Ascending aorta (tissue), 2 donors: ENCODE measurements at regions not wholly inside any gene's neighbourhood (a gene's known extent, or its start where the extent isn't known, plus 50 kb on each side); places are given as distances from the start of the nearest gene placed in this dataset.

Source experiments
- DNase-seq, 2 donors: peaks; one replicate each; pipeline ENCODE4 v3.0.0-alpha.2; 2019; ENCODE audit warnings: low spot score in 2 of 2
- H3K27ac ChIP-seq, 2 donors: fragments of 200-600 bp; sonication (generic); one replicate each; pipeline ENCODE4 v1.5.1; 2016 to 2017; ENCODE audit warnings: mild to moderate bottlenecking in 1 of 2
- H3K27me3 ChIP-seq: fragments of 200-600 bp; sonication (generic); one replicate; pipeline ENCODE4 v1.5.1; 2017
- H3K36me3 ChIP-seq, 2 donors: fragments of 200-600 bp; sonication (generic); one replicate each; pipeline ENCODE4 v1.5.1; 2016
- H3K4me1 ChIP-seq, 2 donors: fragments of 200-600 bp; sonication (generic); one replicate each; pipeline ENCODE4 v1.5.1; 2016 to 2017; ENCODE audit warnings: mild to moderate bottlenecking in 1 of 2
- H3K4me3 ChIP-seq, 2 donors: fragments of 200-600 bp; sonication (generic); one replicate each; pipeline ENCODE4 v1.5.1; 2016 to 2017; ENCODE audit warnings: mild to moderate bottlenecking in 1 of 2
- H3K9me3 ChIP-seq, 2 donors: fragments of 200-600 bp; sonication (generic); one replicate each; pipeline ENCODE4 v1.5.1; 2016
- intact Hi-C: fragments of 100-400 bp; cut with DNase I; formaldehyde crosslinking; loops from one replicate; pipeline ENCODE4 v1.15.1; 2023
- TF ChIP-seq, protein P1 (sequence below), 3 experiments: fragments of 200-600 bp in 2 of 3; fragments of 450-650 bp in 1 of 3; sonication (generic) in 2 of 3; IDR thresholded peaks; one replicate each; pipeline ENCODE4 v1.5.1; 2016 to 2019; ENCODE audit warnings: antibody characterized with exemption in 3 of 3, mild to moderate bottlenecking in 1 of 3, moderate library complexity in 1 of 3

GRCh38 chr5:6856653-6857052 is 143.4 kb downstream of the TENT4A start:
- H3K4me1 ChIP-seq, result no peaks in the 10 kb centered on the region
- no peak overlapping the region for H3K27ac ChIP-seq
- no peak for DNase-seq
- no peak overlapping the region for H3K4me3 ChIP-seq
- TF ChIP-seq, protein P1, sequence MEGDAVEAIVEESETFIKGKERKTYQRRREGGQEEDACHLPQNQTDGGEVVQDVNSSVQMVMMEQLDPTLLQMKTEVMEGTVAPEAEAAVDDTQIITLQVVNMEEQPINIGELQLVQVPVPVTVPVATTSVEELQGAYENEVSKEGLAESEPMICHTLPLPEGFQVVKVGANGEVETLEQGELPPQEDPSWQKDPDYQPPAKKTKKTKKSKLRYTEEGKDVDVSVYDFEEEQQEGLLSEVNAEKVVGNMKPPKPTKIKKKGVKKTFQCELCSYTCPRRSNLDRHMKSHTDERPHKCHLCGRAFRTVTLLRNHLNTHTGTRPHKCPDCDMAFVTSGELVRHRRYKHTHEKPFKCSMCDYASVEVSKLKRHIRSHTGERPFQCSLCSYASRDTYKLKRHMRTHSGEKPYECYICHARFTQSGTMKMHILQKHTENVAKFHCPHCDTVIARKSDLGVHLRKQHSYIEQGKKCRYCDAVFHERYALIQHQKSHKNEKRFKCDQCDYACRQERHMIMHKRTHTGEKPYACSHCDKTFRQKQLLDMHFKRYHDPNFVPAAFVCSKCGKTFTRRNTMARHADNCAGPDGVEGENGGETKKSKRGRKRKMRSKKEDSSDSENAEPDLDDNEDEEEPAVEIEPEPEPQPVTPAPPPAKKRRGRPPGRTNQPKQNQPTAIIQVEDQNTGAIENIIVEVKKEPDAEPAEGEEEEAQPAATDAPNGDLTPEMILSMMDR (IDR thresholded peaks at IDR 0.05), result no peak
- H3K9me3 ChIP-seq, result peaks cover 0 to 8% of the 10 kb centered on the region in 2 donors
- H3K27me3 ChIP-seq, result no peaks in the 10 kb centered on the region
- intact Hi-C loops, result no loop called here
- no peaks in the 10 kb centered on the region for H3K36me3 ChIP-seq

DNA sequence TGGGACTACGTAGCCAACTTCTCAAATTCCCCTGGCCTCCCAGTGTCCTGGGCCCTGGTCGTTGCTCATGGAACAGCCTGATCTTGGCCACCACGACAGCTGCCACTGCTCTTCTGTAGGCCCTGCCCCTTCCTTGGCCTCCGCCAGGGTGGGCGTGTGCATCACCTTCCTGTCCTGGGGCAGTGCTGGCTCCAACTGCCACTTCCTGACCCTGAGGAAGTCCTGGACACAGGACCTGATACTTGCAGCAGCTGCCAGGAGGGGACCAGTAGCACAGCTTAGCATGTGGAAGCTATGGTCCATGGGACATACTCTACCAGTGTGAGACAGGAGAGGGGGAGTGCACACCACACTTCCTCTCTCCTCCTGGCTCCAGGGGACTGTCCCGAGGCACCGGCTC is 145.2 kb downstream of the TENT4A start:
- Histone ChIP-seq H3K27ac (no peak overlapping the region), H3K36me3 (no peaks in the 10 kb centered on the region), H3K27me3 (no peaks in the 10 kb centered on the region), H3K9me3 (peaks cover 0 to 11% of the 10 kb centered on the region in 2 donors), H3K4me1 (no peaks in the 10 kb centered on the region), H3K4me3 (no peak overlapping the region)
- TF ChIP-seq, protein P1 (IDR thresholded peaks at IDR 0.05), result no peak
- intact Hi-C loops, result no loop called here
- DNase-seq, result no peak

- no peak overlapping the region for H3K27ac ChIP-seq
Measured at GRCh38 chr5:6859023-6859422, 145.8 kb downstream of the TENT4A start.

DNA sequence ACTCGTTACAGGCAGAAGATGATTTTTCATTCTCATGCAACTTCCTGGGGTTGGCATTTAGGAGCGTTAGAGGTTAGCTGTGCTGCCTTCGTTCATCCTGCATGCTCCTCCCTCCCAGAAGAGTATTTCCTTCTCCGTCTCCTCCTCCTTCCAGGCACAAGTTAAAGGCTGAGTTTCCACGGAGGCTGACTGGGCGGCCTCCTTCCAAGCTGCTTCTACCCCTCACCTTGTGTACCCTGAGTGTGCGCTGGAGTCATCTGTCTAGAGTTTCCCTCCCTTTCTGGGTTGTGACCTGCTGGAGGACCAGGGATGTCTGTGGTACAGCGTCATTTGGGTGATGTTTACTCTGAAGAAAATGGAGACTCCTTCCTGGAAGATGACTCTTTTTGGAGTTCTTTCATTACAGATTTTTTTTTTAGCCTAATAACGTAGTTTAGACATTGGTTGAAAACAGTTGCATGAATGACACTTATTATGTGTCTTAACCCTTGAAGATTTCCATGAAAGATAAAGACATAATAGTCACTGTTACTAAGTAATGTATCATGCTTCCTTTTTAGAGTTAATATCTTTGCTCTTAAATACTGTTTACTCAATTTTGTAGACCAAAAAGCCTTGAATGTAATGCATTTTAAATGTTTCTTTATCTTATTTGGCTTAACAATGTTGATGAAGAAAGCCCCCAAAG is 146.9 kb downstream of the TENT4A start:
- H3K27me3 ChIP-seq, result no peaks in the 10 kb centered on the region
- no peak for DNase-seq
- H3K27ac ChIP-seq, result no peak overlapping the region
- H3K9me3 ChIP-seq, result peaks cover 0 to 7% of the 10 kb centered on the region in 2 donors
- no peaks in the 10 kb centered on the region for H3K36me3 ChIP-seq
- intact Hi-C loops, result no loop called here
- TF ChIP-seq, protein P1 (IDR thresholded peaks at IDR 0.05), result no peak
- no peaks in the 10 kb centered on the region for H3K4me1 ChIP-seq
- H3K4me3 ChIP-seq, result no peak overlapping the region

More at GRCh38 chr5:6859023-6859422, 145.8 kb downstream of the TENT4A start:
- Histone ChIP-seq H3K9me3 (peaks cover 0 to 10% of the 10 kb centered on the region in 2 donors), H3K36me3 (no peaks in the 10 kb centered on the region), H3K27me3 (no peaks in the 10 kb centered on the region), H3K4me3 (no peak overlapping the region), H3K4me1 (no peaks in the 10 kb centered on the region)
- TF ChIP-seq, protein P1 (IDR thresholded peaks at IDR 0.05), result no peak
- no peak for DNase-seq
- intact Hi-C loops, result no loop called here

GRCh38 chr5:6861036-6861435 is 147.8 kb downstream of the TENT4A start:
- no peak overlapping the region for H3K27ac ChIP-seq
- H3K4me3 ChIP-seq, result no peak overlapping the region
- TF ChIP-seq, protein P1 (IDR thresholded peaks at IDR 0.05), result no peak
- DNase-seq, result no peak
- no peaks in the 10 kb centered on the region for H3K4me1 ChIP-seq
- intact Hi-C loops, result no loop called here
- H3K36me3 ChIP-seq, result no peaks in the 10 kb centered on the region
- H3K9me3 ChIP-seq, result peaks cover 0 to 7% of the 10 kb centered on the region in 2 donors
- no peaks in the 10 kb centered on the region for H3K27me3 ChIP-seq
